ENCODE measurements at regions not wholly inside any gene's neighbourhood (a gene's known extent, or its start where the extent isn't known, plus 50 kb on each side); places are given as distances from the start of the nearest gene placed in this dataset.

GRCh38 chr18:33914399-33914798 lies 310.3 kb downstream of the NOL4 start:
- TF ChIP-seq CTCF (IDR thresholded peaks at IDR 0.05; ENCODE audit: extremely low read depth in 1 of 2, insufficient read depth in 1 of 2, low read depth in 1 of 2, low read length in 2 of 2) (no peak), EZH2 (IDR thresholded peaks at IDR 0.05; ENCODE audit: borderline replicate concordance, low read depth, low read length, severe bottlenecking) (no peak), POLR2A (IDR thresholded peaks at IDR 0.05; ENCODE audit: low read depth, low read length) (no peak), POLR2AphosphoS5 (IDR thresholded peaks at IDR 0.05; ENCODE audit: insufficient read depth, low read depth, low read length) (no peak), JUN (IDR thresholded peaks at IDR 0.05; ENCODE audit: borderline replicate concordance, insufficient read depth, insufficient read length, low read depth) (no peak)

All from endothelial cell of umbilical vein (primary cell).